Muscle of back (tissue), 3 donors: ENCODE measurements at regions not wholly inside any gene's neighbourhood (a gene's known extent, or its start where the extent isn't known, plus 50 kb on each side); places are given as distances from the start of the nearest gene placed in this dataset.
"Not testable (repeated sequence)": the region's sequence is repeated elsewhere in the genome, so short reads cannot be mapped to it uniquely, and the experiment has no call there.

Experiments used
- DNase-seq, 3 donors: peaks; one replicate each; pipeline versions ENCODE4 v3.0.0 to v3.0.0-alpha.2; 2013

- DNase-seq: no peak
These were observed 72.6 kb downstream of the ISX start for GRCh38 chr22:35138521-35138920.

GRCh38 chr22:35140879-35141745 lies 75.2 kb downstream of the ISX start:
- no peak for DNase-seq

DNA sequence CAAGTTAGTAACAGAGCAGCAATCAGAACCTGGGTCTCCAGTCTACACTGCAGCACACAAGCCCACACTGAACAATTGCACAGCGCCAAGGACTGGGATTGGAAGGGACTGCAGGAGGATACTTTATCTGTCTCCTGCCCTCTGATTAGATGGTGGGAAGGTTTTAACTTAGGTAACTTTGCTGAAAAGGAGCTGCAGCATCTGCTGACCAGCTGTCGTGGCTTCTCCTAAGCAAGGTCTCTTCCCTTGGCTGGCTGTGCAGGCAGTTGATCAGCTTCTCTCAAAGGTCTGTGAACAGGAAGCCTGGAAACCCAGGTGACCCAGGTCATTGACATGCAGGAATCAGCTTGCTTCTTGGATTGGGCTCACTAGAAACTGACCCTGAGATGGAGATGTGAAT lies 82.4 kb downstream of the ISX start:
- DNase-seq: no peak

- DNase-seq: peak in 1 of 3 donors; percentile 30
These were observed 83.0 kb downstream of the ISX start for GRCh38 chr22:35148866-35149548.

- peak; percentile 27 to 78 (median 61) for DNase-seq
These were observed 84.5 kb downstream of the ISX start for GRCh38 chr22:35150183-35151107.

- no peak for DNase-seq
These were observed 86.4 kb downstream of the ISX start for GRCh38 chr22:35152316-35152715.

GRCh38 chr22:35154937-35155387 lies 89.0 kb downstream of the ISX start:
- DNase-seq: peak; percentile 21 to 70 (median 53)

DNA sequence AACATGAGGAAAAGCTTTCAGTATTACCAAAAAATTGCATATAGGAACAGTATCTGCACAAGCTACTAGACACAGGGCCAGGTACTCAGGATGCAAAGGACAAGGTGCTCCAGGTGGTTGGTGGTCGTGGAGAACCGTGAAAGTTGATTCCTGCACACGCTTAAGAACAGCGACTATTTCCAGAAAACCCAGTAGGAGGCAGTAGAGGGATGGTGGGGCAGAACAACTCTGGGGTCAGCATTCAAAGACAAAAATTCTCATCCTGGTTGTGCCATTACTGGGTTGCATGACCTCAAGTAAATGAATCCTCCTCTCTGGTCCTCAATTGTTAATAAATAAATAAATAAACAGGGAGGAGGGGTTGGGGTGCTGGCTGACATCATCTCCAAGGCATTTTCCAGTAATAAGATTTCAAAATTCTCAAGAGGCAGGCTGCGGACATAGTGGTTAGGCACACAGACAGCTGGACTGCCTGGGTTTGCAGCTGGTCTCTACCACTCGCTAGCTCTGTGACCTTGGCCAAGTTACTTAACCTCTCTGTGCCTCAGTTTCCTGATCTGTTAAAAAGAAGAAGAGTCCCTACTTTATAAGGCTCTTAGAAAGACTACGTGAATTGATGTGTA lies 89.6 kb downstream of the ISX start:
- no peak for DNase-seq

DNA sequence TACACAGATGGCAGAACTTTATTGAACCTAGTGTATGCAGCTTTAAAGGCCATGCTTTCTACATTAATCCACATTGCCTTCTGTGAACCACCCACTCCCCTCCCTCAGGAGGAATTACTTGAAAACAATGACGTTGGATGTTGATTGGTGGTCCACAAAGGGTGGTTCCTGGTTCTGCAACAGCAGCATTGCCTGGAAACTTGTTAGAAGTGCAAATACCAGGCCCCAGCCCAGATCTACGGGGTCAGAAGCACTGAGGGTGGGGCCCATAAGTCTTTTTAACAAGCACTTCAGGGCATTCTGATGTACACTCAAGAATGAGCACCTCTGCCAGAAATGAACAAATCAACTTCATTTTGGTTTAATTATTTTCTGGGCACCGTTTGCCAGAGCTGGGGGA lies 91.0 kb downstream of the ISX start:
- no peak for DNase-seq

GRCh38 chr22:35158336-35158735 lies 92.4 kb downstream of the ISX start:
- no peak for DNase-seq

DNA sequence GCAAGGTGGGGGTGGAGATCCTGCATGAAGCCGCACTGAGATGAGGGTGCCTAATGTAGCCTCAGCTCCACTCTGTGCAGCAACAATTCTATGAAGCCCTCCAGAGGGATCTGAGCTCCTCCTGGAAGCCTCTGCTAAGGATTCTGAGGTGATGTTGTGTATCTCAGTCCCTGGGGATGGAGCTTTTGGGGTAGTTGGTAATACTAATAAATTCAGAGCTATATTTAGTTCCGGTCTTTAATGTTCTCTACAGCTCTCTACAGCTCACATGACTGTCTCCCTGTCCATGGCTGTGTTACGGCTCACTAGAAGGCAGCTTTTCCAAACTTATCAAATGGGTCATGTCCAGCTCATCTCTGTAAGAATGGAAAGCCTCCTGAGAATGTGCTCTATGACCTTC lies 93.4 kb downstream of the ISX start:
- DNase-seq: no peak

DNA sequence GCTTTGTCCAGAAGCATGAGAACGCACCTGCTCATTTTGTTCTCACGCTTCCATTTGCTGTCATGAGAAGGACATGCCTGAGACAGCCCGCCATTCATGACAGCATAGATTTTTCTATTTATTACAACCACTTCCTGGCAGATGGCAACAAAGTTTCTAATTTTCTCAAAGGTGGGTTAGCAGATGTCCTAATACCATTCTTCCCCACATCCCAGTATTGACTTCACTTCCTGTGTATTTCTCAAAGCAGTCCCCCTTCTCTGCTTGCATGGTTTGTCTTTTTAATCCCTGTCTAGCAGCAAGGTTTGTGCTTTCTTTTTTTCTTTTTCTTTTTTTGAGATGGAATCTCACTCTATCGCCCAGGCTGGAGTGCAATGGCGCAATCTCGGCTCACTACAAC lies 94.3 kb downstream of the ISX start:
- no peak for DNase-seq

GRCh38 chr22:35165896-35166295 lies 91.4 kb upstream of the HMGXB4 start:
- DNase-seq: not testable (repeated sequence)

GRCh38 chr22:35170716-35171697 lies 86.3 kb upstream of the HMGXB4 start:
- DNase-seq: no peak

GRCh38 chr22:35172442-35172841 lies 84.9 kb upstream of the HMGXB4 start:
- DNase-seq: no peak

DNA sequence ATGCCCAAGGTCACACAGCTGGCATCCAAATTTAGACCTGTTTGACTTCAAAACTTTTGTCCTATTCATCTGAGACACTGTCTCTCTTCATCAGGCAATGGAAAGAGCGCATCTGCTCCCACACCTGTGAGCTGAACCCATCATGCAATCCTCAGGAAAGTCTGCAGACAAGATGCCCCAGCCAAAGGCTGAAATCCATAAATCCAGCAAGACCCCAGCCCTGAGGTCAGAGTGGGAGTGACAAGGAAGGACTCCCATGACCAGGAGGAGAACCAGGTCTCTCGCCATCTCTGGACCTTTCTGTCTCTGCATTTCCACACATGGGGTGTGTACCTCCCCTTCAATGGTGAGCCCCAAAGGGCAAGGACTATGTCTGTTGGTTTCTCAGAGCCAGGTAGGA lies 83.6 kb upstream of the HMGXB4 start:
- no peak for DNase-seq

GRCh38 chr22:35174401-35175038 lies 82.8 kb upstream of the HMGXB4 start:
- no peak for DNase-seq

DNA sequence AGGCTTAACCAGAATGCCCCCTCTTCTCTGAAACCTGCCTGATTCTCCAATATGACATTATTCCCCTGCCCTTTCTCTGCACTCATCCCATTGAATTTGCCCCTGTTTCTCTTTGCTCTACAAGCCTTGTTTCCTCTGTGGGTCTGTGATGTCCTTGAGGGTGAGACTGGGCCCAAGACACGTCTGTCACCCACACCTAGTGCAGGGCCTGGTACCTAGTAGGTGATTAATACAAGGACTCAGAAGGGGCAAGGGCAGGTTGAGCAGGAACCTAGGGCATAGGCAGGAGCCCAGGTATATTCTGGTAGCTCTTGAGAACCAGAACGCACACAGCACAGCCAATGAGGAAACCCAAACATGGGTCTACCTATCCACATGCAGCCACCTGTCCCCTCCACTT lies 81.9 kb upstream of the HMGXB4 start:
- DNase-seq: no peak

DNA sequence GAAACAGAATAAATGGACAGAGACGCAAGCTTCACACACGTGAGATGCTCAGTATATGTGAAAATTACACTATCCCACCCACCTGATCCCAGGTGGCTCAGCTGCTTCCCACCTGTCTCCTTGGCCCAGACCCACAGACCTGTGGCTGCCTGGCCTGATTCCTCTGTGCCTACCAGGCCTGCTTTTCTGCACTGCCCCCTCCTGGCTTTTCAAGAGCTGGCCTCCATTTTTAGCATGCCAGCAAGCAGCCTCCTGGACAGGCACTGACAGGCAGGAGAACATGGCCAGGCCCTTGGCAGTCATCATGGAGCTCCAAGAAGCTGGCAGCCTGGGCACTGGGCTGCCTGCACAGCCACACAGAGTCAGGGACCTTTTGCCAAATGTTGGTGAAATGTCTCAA lies 79.5 kb upstream of the HMGXB4 start:
- DNase-seq: no peak

- DNase-seq: no peak
These were observed 78.8 kb upstream of the HMGXB4 start for GRCh38 chr22:35178446-35178845.
